ENCODE measurements at regions not wholly inside any gene's neighbourhood (a gene's known extent, or its start where the extent isn't known, plus 50 kb on each side); places are given as distances from the start of the nearest gene placed in this dataset.

DNA sequence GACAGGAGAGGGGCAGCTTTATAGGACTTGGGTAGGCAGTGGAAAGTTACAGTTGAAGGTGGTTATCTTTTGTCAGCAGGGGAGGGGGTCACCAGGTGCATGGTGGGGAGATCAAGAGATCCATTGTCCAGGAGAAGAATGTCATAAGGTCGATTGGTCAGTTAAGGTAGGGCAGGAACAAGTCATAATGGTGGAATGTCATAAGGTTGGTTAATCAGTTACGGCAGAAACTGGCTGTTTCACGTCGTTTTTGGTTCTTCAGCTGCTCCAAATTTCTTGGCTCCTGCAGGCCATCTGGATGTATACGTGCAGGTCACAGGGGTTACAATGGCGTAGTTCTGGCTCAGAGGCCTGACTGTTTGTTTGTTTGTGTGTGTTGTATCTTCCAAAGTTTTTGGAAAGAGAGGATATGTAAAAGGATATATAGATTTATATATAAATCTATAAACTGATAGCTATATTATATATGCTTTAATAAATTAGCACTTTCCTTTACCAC is 565.1 kb downstream of the ZNF385D start:
- TF ChIP-seq FOXK2 (IDR thresholded peaks at IDR 0.05) (no peak), BHLHE40 (IDR thresholded peaks at IDR 0.05; ENCODE audit: borderline replicate concordance) (no peak)

Data from HEK293T (cell line).